ENCODE measurements at regions not wholly inside any gene's neighbourhood (a gene's known extent, or its start where the extent isn't known, plus 50 kb on each side); places are given as distances from the start of the nearest gene placed in this dataset.

Small RNA genes lying in the stretch of these regions (small RNA-seq; reads per million reads assigned to genes)
- gene AL008629.1, result 0 reads per million in 7 experiments
- gene HDGFP1, result 0 reads per million in 7 experiments
- gene MCRIP2P1, result 0 reads per million in 7 experiments
- 0 to 0.10 (median 0) reads per million in 7 experiments for gene RNA5SP514

Data from SK-N-SH (cell line).